ENCODE measurements at regions not wholly inside any gene's neighbourhood (a gene's known extent, or its start where the extent isn't known, plus 50 kb on each side); places are given as distances from the start of the nearest gene placed in this dataset.

DNA sequence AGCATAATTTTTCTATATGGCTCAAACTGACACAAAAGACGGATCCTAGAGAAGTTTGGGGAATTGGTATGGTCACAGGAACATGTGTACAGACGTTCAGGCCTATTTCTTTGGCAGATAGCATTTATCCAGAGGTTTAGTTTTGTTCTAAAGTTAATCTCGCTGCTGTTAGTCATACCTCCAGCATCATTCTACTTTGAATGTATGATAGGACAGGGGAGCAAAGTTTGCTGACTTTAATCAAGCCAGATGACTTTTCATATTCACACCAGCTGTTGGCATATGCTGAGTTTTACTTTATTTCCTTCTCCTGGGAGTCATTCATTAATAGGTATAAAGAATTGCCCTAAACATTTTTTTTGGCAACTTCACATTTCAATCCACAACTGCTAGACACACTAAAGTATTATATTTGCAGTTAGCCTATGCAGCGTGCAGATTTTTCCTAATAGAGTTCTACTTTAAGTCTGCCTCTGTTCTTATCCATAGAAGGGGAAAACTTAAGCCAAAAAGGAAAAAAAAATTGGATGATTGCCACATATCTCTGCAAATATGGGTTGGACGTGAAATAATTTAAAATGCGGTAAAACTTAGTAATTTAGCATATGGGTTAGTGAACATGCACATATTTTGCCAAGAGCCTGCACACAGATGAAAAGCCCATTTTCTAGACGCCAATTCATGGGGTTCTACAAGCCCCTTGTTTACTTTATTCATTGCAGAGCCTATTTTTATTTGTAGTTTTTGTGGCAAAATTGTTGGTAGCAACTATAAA is 213.1 kb downstream of the C7orf25 start:
- no peak overlapping the region for H3K9ac ChIP-seq (ENCODE audit: low read length)
- TF ChIP-seq RAD21 (IDR thresholded peaks at IDR 0.05; ENCODE audit: low read depth): no peak
- TF ChIP-seq CBX3 (IDR thresholded peaks at IDR 0.05; ENCODE audit: low read depth): no peak
- no peak for TF ChIP-seq POLR2A (IDR thresholded peaks at IDR 0.05; ENCODE audit: borderline replicate concordance, extremely low read depth, insufficient read depth, insufficient read length)
- TF ChIP-seq, protein P1, sequence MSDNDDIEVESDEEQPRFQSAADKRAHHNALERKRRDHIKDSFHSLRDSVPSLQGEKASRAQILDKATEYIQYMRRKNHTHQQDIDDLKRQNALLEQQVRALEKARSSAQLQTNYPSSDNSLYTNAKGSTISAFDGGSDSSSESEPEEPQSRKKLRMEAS (IDR thresholded peaks at IDR 0.05): no peak
- TF ChIP-seq, protein P2, sequence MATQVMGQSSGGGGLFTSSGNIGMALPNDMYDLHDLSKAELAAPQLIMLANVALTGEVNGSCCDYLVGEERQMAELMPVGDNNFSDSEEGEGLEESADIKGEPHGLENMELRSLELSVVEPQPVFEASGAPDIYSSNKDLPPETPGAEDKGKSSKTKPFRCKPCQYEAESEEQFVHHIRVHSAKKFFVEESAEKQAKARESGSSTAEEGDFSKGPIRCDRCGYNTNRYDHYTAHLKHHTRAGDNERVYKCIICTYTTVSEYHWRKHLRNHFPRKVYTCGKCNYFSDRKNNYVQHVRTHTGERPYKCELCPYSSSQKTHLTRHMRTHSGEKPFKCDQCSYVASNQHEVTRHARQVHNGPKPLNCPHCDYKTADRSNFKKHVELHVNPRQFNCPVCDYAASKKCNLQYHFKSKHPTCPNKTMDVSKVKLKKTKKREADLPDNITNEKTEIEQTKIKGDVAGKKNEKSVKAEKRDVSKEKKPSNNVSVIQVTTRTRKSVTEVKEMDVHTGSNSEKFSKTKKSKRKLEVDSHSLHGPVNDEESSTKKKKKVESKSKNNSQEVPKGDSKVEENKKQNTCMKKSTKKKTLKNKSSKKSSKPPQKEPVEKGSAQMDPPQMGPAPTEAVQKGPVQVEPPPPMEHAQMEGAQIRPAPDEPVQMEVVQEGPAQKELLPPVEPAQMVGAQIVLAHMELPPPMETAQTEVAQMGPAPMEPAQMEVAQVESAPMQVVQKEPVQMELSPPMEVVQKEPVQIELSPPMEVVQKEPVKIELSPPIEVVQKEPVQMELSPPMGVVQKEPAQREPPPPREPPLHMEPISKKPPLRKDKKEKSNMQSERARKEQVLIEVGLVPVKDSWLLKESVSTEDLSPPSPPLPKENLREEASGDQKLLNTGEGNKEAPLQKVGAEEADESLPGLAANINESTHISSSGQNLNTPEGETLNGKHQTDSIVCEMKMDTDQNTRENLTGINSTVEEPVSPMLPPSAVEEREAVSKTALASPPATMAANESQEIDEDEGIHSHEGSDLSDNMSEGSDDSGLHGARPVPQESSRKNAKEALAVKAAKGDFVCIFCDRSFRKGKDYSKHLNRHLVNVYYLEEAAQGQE (IDR thresholded peaks at IDR 0.05; ENCODE audit: low read depth): no peak
- no peak for TF ChIP-seq ZFX (IDR thresholded peaks at IDR 0.05)
- TF ChIP-seq EZH2phosphoT487 (IDR thresholded peaks at IDR 0.05; ENCODE audit: borderline replicate concordance): no peak
- no peak for TF ChIP-seq YY1 (IDR thresholded peaks at IDR 0.05; ENCODE audit: extremely low read depth, insufficient replicate concordance, low read depth, low read length)
- TF ChIP-seq TCF7L2 (IDR thresholded peaks at IDR 0.05; ENCODE audit: borderline replicate concordance, extremely low read depth, insufficient read depth, insufficient read length): no peak
- no peak for TF ChIP-seq JUND (IDR thresholded peaks at IDR 0.05)
- TF ChIP-seq POLR2AphosphoS5 (IDR thresholded peaks at IDR 0.05; ENCODE audit: low read depth, low read length): no peak
- TF ChIP-seq, protein P3, sequence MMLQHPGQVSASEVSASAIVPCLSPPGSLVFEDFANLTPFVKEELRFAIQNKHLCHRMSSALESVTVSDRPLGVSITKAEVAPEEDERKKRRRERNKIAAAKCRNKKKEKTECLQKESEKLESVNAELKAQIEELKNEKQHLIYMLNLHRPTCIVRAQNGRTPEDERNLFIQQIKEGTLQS (IDR thresholded peaks at IDR 0.05): no peak
- no peak overlapping the region for H3K4me3 ChIP-seq (replicated peaks in 1 of 2; ENCODE audit: low read depth in 1 of 2, low read length in 2 of 2)
- intact Hi-C loops (cut with micrococcal nuclease): loop anchor here (10.0 kb wide), 1 partner anchor 724 kb away; no protein-coding TSS in a partner anchor
- no peak for DNase-seq (ENCODE audit: low read depth, low spot score)
- H3K4me1 ChIP-seq (ENCODE audit: control insufficient read depth in 1 of 2, insufficient read depth in 2 of 2, low read length in 2 of 2): no peaks in the 10 kb centered on the region
- H4K20me1 ChIP-seq (ENCODE audit: insufficient read depth): no peaks in the 10 kb centered on the region
- no TSS peak for BruUV-seq (replicated peaks)
- CTCF ChIA-PET: no interaction called here
- no peaks in the 10 kb centered on the region for H3K9me2 ChIP-seq (ENCODE audit: insufficient read depth)
- no peaks in the 10 kb centered on the region for H3K27me3 ChIP-seq (ENCODE audit: insufficient read depth, low read length)
- no peak for ATAC-seq
- POLR2A ChIA-PET: no interaction called here
- H3K27ac ChIP-seq (ENCODE audit: low read depth, low read length): no peak overlapping the region
- no peaks in the 10 kb centered on the region for H3K9me3 ChIP-seq (ENCODE audit: control insufficient read depth in 1 of 2, insufficient read depth in 1 of 2, low read depth in 1 of 2, low read length in 2 of 2)
- H3K79me2 ChIP-seq (ENCODE audit: insufficient read depth, low read length): no peaks in the 10 kb centered on the region
- no peak overlapping the region for H3K4me2 ChIP-seq (ENCODE audit: low read length)
- H2AFZ ChIP-seq (ENCODE audit: low read depth, low read length, poor library complexity, severe bottlenecking): no peak overlapping the region
- H3K36me3 ChIP-seq (ENCODE audit: control insufficient read depth in 1 of 2, insufficient read depth in 2 of 2, low read length in 2 of 2): no peaks in the 10 kb centered on the region
- RAD21 ChIA-PET (ENCODE audit: low non-redundant PET in 1 of 2, low total read pairs in 2 of 2, uncharacterized antibody in 2 of 2, unreplicated experiment in 2 of 2): no interaction called here
